Heart right ventricle (tissue), 16 donors: ENCODE measurements at regions not wholly inside any gene's neighbourhood (a gene's known extent, or its start where the extent isn't known, plus 50 kb on each side); places are given as distances from the start of the nearest gene placed in this dataset.

ENCODE experiments used
- ATAC-seq, 8 donors: fragments of 200-7000 bp; cut with Tn5 transposase; one replicate each; pipeline ENCODE4 v1.9.1; 2020; ENCODE audit warnings: mild to moderate bottlenecking in 8 of 8, moderate library complexity in 8 of 8, moderate number of reproducible peaks in 1 of 8
- DNase-seq, 2 donors: peaks; one replicate each; pipeline ENCODE4 v3.0.0-alpha.2; 2020
- H3K27ac ChIP-seq, 10 donors: fragments of 200-600 bp; sonication (generic) in 2 of 10; one replicate each; pipeline versions ENCODE4 v1.5.0 to v1.8.0; 2020 to 2022; ENCODE audit warnings: mild to moderate bottlenecking in 3 of 10
- H3K27me3 ChIP-seq, 7 donors: fragments of 200-600 bp; one replicate each; pipeline ENCODE4 v1.8.0; 2021 to 2022; ENCODE audit warnings: mild to moderate bottlenecking in 2 of 7
- H3K36me3 ChIP-seq, 9 donors: fragments of 200-600 bp; sonication (generic) in 1 of 9; one replicate each; pipeline versions ENCODE4 v1.5.0 to v1.8.0; 2020 to 2022; ENCODE audit warnings: mild to moderate bottlenecking in 2 of 9
- H3K4me1 ChIP-seq, 9 donors: fragments of 200-600 bp; sonication (generic) in 1 of 9; one replicate each; pipeline versions ENCODE4 v1.5.0 to v1.8.0; 2020 to 2022; ENCODE audit warnings: mild to moderate bottlenecking in 4 of 9
- H3K4me3 ChIP-seq, 10 donors: fragments of 200-600 bp; sonication (generic) in 2 of 10; one replicate each; pipeline versions ENCODE4 v1.5.0 to v1.8.0; 2020 to 2022; ENCODE audit warnings: mild to moderate bottlenecking in 7 of 10, moderate library complexity in 2 of 10
- H3K9me3 ChIP-seq, 11 donors: fragments of 200-600 bp in 10 of 11; sonication (generic) in 2 of 11; one replicate each; pipeline versions ENCODE4 v1.5.0 to v1.8.0; 2013 to 2022; ENCODE audit warnings: mild to moderate bottlenecking in 2 of 11, control low read depth in 1 of 11, moderate library complexity in 1 of 11
- WGBS, 2 donors: extraction: QIAGEN DNeasy Blood & Tissue Kit; methylation state at CpG; one replicate each; pipeline ENCODE4 v1.1.7; 2013; ENCODE audit warnings: inconsistent platforms in 1 of 2; 5-methylcytosine and 5-hydroxymethylcytosine counted together
- intact Hi-C, 10 donors: fragments of 100-400 bp; cut with DNase I; formaldehyde crosslinking; loops; one replicate each; pipeline versions ENCODE4 v1.11.1 to v1.14.2; 2022
- TF ChIP-seq, protein P1 (sequence below), 9 donors: fragments of 200-600 bp; sonication (generic) in 2 of 9; IDR thresholded peaks; one replicate each; pipeline versions ENCODE4 v1.5.0 to v1.8.0; 2021 to 2022; ENCODE audit warnings: antibody characterized with exemption in 9 of 9, mild to moderate bottlenecking in 5 of 9, moderate library complexity in 1 of 9
- donor health status: Arrhythmogenic right ventricular cardiomyopathy.
- donor health status: ischemic (EF 13 %, LVEDD 7.1; RV severe dilation, severe dysfunction).
- donor health status: healthy with polysubstance abuse.
- donor health status: DM: no; HTN: yes; CAD: no.
- donor health status: DM: no; HTN: no; CAD: no.
- donor health status: ischemic (EF 25% LVEDD 6.9; RV normal size, moderate dysfunction).
- donor health status: ischemic (EF 25% LVEDD 5.7; RV mildly dilated, moderate dysfunction).
- donor health status: healthy.
- donor health status: DM: yes; HTN: yes; CAD: no.
- donor health status: Ischemic cardiomyopathy.
- donor health status: ischemic (EF 35%, LVEDD 5.7; RV mildly dilated, moderate dysfunction).
- donor health status: nonischemic (EF 11% LVEDD 7.7; RV severe dilation, severe dysfunction).
- donor health status: DM: yes; HTN: yes; CAD: no.
- donor health status: PGD.
- donor health status: ischemic (EF 29% LVEDD 5.4; RV normal size, mild dysfunction).
- donor health status: nonischemic (EF 23%, LVEDD 6.1; RV moderate dilation, normal function).

GRCh38 chr2:128501700-128502099, 183.0 kb upstream of the HS6ST1 start:
- Histone ChIP-seq H3K36me3 (no peaks in the 10 kb centered on the region), H3K4me1 (peaks cover 0 to 49% (median 20%) of the 10 kb centered on the region in 9 donors), H3K27ac (no peak overlapping the region), H3K9me3 (no peaks in the 10 kb centered on the region), H3K27me3 (no peaks in the 10 kb centered on the region), H3K4me3 (no peak overlapping the region)
- TF ChIP-seq, protein P1, sequence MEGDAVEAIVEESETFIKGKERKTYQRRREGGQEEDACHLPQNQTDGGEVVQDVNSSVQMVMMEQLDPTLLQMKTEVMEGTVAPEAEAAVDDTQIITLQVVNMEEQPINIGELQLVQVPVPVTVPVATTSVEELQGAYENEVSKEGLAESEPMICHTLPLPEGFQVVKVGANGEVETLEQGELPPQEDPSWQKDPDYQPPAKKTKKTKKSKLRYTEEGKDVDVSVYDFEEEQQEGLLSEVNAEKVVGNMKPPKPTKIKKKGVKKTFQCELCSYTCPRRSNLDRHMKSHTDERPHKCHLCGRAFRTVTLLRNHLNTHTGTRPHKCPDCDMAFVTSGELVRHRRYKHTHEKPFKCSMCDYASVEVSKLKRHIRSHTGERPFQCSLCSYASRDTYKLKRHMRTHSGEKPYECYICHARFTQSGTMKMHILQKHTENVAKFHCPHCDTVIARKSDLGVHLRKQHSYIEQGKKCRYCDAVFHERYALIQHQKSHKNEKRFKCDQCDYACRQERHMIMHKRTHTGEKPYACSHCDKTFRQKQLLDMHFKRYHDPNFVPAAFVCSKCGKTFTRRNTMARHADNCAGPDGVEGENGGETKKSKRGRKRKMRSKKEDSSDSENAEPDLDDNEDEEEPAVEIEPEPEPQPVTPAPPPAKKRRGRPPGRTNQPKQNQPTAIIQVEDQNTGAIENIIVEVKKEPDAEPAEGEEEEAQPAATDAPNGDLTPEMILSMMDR (IDR thresholded peaks at IDR 0.05) = no peak
- DNase-seq (no peak), ATAC-seq (peak in 4 of 8 donors; percentile 22 to 43 (median 34))
- WGBS, 2 donors = 61 to 71% methylated on average over 4 of the region's 4 CpGs
- intact Hi-C loops = loop anchor here in 1 of 10 donors (10.0 kb wide), 1 partner anchor 177 kb away; no protein-coding TSS in a partner anchor

DNA sequence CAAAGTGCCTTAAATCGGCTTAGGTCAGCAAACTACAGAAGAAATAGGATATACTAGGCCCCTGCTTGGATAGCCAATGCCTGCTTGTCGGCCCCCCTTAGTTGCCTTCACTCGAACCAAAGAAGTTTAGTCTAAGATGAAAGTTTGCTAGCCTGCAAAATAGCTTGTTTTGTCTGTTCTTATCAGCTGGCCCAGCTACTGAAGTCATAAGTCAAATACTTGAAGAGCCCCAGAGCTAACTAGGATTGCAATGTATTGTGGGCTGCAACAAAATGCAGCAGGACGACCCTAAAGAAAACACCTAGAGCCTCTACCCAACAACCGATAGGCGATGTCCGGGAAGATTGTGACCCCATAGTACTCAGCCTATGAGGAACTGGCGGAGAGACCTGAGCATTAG, 183.5 kb upstream of the HS6ST1 start:
- no peak for DNase-seq
- Histone ChIP-seq H3K36me3 (no peaks in the 10 kb centered on the region), H3K27ac (no peak overlapping the region), H3K4me3 (no peak overlapping the region), H3K27me3 (no peaks in the 10 kb centered on the region), H3K9me3 (no peaks in the 10 kb centered on the region), H3K4me1 (peaks cover 0 to 49% (median 20%) of the 10 kb centered on the region in 9 donors)
- intact Hi-C loops = loop anchor here in 1 of 10 donors (10.0 kb wide), 1 partner anchor 177 kb away; no protein-coding TSS in a partner anchor
- TF ChIP-seq, protein P1 (IDR thresholded peaks at IDR 0.05) = no peak
- 85 to 86% methylated on average over 8 of the region's 8 CpGs for WGBS, 2 donors
- ATAC-seq = no peak

DNA sequence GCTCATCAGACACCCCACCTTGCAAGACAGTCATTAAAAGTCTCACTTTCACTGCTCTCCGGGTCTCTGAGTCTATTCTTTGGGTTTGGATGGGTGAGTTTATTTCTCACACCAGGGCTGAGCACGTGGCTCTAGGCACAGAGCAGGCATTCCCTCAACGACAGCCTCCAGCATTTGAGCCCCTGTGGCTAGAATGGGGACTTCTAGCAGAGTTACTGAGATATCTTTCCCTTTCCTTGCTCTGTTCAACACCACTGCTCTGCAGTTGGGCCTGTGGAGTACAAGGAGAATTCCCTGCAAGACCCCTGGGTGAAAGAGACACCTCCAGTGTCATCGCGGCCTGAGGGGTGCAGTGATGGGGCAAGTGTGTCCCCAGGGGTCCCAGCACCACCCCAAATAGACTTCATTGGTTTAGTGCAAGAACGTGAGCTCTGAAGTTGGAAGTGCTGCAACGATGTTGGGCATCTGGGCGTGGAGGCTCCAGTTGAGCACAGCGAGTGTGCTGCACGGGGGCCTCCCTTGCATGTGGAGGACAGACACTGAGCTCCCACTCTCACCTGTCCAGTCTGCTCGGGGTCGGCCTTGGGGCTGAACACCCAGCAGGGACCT, 184.1 kb upstream of the HS6ST1 start:
- H3K4me3 ChIP-seq = no peak overlapping the region
- TF ChIP-seq, protein P1 (IDR thresholded peaks at IDR 0.05) = no peak
- ATAC-seq (no peak), DNase-seq (no peak)
- no peaks in the 10 kb centered on the region for H3K36me3 ChIP-seq
- 96 to 98% methylated on average over 12 of the region's 12 CpGs for WGBS, 2 donors
- peaks cover 0 to 49% (median 20%) of the 10 kb centered on the region in 9 donors for H3K4me1 ChIP-seq
- no peak overlapping the region for H3K27ac ChIP-seq
- intact Hi-C loops = loop anchor here in 1 of 10 donors (10.0 kb wide), 1 partner anchor 178 kb away; no protein-coding TSS in a partner anchor
- H3K27me3 ChIP-seq = no peaks in the 10 kb centered on the region
- H3K9me3 ChIP-seq = no peaks in the 10 kb centered on the region

DNA sequence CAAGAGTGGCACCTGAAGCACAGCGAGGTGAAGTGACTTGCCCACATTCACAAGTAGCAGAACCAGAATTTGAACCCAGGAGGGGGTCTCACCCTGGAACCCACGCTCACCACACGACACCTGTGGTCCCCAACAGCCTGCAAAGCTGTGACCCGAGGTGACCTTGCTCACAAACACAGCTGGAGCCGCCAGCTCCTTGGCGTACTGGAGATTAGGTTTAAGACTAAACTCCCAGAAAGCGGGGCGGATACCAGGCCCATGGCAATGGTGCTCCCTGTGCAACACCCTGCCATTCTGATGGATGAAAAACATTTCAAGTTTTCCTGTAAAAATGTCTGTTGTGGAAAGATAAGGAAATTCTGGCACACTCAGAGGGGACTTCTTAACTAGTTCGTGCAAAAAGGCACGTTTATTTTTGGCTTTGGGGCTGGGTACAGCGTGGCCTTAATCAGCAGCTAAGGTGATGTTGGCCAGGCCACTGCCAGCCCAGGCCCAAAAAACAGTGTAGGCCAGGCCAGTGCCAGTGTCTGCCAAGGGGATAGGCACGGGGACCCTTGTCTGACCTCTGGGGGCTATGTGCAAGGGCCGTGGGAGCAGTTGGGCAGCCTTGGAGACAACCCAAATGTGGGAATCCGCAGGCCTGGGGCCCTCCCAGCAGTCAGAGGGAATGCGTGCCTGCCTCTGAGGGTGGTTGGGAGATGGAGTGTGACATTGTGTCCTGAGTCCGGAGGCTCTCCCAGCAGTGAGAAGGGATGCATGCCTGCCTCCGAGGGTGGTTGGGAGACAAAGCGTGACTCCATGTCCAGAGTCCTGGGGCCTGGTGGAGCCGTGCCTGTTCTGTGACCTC, 185.0 kb upstream of the HS6ST1 start:
- intact Hi-C loops = loop anchor here in 1 of 10 donors (10.0 kb wide), 1 partner anchor 179 kb away; no protein-coding TSS in a partner anchor
- WGBS, 2 donors = 55 to 63% methylated on average over 19 of the region's 19 CpGs
- peaks cover 0 to 49% (median 20%) of the 10 kb centered on the region in 9 donors for H3K4me1 ChIP-seq
- no peaks in the 10 kb centered on the region for H3K36me3 ChIP-seq
- peak overlapping the region in 6 of 10 donors; percentile 31 to 52 (median 39) for H3K27ac ChIP-seq
- ATAC-seq (peak in 7 of 8 donors; percentile 36 to 87 (median 66)), DNase-seq (no peak)
- H3K4me3 ChIP-seq = no peak overlapping the region
- H3K9me3 ChIP-seq = peaks cover 0 to under 1% (median 0%) of the 10 kb centered on the region in 11 donors
- TF ChIP-seq, protein P1 (IDR thresholded peaks at IDR 0.05) = no peak
- no peaks in the 10 kb centered on the region for H3K27me3 ChIP-seq
